SH-SY5Y (cell line): ENCODE measurements at regions not wholly inside any gene's neighbourhood (a gene's known extent, or its start where the extent isn't known, plus 50 kb on each side); places are given as distances from the start of the nearest gene placed in this dataset.

Experiments
- GATA2 ChIP-seq: IDR thresholded peaks from 2 replicates; pipeline ENCODE4 v1.6.1; 2011; ENCODE audit warnings: mild to moderate bottlenecking, low read depth, low read length
- GATA3 ChIP-seq: IDR thresholded peaks from 2 replicates; pipeline ENCODE4 v1.6.1; 2011; ENCODE audit warnings: low read depth, mild to moderate bottlenecking, low read length, moderate library complexity

DNA sequence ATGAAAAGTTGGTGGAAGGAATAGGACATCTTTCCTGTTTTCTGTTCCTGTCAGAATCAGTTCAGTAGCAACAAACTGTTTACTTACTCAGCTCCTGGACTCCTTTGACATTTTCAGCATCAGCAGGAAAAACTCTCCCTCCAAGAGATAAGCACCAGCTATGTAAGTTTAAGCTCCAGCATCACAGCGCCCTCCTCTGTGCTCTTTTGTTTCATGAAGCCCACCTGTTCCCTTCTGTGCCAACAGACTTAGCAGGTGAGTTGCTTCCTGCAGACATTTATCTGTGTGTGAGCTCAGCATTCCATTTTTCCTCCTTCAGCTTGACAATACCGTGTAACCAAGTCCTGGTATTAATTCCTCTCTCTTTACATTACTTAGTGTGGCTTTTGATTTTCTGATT lies 644.1 kb upstream of the AGA start:
- no peak for TF ChIP-seq GATA2
- TF ChIP-seq GATA3 = no peak

DNA sequence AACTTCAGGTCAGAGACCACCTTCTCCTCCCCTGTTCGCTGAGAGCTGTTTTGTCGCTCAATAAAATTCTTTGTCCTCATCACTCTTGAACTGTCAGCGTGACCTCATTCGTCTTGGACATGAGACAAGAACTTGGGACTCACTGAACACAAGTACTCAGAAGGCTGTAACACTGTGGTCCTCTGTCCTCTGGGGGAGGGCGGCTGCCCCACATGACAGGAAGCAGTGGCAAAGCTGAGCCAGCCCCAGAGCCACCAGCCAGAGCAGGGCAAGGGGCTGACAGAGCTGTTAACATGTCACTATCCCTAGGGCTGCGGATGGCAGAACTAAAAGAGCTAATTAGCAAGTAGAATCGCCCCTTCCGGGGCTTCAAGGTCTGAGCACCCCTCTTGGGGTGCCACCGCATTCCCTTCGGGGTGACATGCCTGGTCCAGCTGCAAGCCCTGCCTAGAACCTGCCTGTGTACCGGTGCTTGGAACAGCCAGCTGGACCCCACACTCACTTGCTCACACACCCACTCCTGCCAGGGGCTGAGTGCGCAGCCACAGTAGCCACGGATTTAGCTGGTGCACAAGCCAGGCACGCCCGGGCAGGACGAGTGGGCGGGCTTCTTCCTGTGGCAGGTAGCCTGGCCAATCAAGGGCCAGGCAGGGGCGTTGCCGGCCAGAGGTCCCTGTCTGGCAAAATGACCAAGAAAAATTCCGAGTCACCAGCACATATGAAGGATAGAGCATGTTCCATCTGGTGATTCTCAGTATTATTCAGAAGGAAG lies 648.6 kb upstream of the AGA start:
- no peak for TF ChIP-seq GATA3
- no peak for TF ChIP-seq GATA2

DNA sequence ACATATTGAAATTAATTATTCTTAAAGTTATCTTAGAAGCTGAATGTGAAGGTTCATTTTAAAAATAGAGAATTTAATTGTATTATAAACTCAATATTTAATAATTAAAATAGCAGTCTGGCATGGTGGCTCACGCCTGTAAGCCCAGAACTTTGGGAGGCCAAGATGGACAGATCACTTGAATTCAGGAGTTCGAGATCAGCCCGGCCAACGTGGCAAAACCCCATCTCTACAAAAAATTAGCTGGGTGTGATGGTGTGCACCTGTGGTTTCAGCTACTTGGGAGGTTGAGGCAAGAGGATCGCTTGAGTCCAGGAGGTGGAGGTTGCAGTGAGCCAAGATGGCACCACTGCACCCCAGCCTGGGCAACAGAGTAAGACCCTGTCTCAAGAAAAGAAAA lies 659.9 kb upstream of the AGA start:
- no peak for TF ChIP-seq GATA3
- TF ChIP-seq GATA2 = no peak

DNA sequence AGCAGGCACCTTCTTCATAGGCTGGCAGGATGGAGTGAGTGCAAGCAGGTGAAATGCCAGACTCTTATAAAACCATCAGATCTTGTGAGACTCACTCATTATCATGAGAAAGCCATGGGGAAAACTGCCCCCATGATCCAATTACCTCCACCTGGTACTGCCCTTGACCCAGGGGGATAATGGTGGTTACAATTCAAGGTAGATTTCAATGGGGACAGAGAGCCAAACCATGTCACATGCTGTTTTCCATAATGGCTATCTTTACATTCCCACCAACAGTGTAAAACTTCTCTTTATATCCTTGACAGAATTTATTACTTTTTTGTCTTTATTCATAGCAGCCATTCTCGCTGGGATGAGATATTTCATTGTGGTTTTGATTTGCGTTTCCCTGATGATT lies 663.0 kb upstream of the AGA start:
- TF ChIP-seq GATA3 (no peak), GATA2 (no peak)

DNA sequence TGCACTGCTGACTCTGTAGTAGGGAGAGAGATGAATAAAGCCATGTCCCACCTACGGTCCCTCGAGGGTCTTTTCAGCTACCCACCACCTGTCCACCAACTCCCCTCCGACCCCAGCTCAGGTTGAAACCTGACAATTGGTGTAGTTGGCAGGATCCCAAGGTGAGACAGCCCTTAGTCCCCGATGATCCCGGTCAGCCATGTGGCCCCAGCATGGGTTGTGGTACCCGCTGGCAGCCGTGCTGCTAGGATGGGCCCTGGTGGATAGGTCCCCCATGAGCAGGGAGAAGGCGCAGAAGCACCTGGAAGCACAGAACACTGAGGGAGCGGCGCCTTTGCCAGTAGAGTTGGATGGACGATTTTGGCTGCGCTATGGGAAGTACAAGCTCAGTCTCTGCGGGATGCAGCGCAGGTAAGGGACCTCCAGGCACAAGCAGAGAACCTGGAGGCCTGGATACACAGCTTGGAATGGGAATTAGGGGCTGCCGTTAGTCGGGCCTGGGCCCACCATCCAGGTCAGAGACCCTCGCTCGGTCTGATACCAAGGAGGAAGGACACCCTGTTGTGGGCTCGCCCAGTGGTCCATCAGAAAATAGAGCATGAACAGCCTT lies 694.6 kb upstream of the AGA start:
- no peak for TF ChIP-seq GATA3
- TF ChIP-seq GATA2 = no peak

DNA sequence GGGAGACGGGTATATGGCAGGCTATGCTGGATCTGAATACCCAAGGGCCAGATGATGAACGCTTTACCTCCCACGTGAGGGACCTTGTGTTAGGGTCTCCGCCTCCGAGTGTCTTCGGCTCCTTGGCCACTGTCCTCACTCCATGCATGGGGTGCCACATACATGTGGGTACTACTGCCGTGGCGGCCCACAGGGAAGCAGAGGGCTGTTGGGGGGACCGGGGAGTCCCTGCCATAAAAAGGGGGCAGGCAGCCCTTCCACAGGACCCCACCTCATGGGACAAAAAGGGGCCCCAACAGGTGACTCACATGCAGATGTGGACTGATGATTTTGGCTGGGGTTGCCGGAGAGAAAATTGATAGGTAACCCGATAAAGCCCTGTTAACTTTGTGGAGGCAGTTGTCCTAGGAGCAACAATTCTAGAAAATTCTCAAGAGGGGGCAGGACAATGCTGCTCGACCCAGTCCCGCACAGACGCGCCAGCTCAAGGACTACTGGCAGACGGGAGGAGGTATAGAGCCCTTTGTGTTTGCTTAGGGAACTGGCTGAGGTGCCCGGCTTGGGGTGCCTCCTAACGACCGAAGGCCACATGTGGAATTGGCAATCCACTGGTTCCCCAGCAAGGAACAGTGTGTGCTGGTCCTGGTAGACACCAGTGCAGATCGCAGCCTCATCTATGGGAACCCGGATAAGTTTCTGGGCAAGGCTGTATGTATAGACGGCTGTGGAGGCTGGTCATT lies 695.7 kb upstream of the AGA start:
- TF ChIP-seq GATA2 = no peak
- TF ChIP-seq GATA3 = no peak

DNA sequence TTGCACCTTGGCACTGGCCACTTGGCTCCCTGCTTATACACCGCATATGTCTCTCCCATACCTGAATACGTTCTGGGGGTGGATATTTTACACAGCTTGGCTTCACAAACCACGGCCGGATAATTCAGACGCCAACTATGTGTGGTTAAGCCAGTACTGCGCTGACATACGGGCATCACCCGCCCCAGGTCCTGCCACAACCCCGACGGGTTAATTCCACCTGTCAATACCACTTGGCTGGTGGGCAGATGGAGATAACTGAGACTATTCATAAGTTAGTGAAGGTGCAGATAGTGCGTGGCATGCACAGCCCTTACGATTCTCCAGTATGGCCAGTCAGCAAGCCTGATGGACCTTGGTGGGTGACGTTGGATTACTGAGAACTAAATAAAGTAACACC lies 696.3 kb upstream of the AGA start:
- TF ChIP-seq GATA3 (no peak), GATA2 (no peak)

DNA sequence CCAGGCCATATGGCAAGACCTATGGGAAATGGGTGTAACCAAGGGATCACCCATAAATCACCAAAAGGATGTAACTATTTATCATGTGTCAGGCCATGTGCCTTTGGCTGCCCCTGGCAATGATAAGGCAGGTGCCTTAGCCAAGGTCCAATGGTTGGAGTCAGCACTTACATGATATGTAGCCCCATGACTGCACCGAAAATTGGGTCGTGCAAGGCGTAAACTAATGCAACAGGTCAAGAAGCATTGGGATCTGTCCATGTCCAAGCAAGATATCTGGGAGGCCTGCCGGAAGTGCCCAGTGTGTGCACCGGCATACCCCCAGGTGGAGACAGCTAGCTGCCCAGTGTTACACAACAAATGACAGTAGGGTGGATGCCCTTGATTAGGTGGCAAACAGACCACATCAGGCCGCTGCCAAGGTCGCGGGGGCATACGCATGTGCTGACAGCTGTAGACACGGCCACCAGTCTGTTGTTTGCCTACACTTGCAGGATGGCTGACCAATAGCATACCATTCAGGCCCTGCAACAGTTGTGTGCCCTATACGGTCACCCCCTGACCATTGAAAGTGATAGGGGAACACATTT lies 698.2 kb upstream of the AGA start:
- TF ChIP-seq GATA3 (no peak), GATA2 (no peak)

DNA sequence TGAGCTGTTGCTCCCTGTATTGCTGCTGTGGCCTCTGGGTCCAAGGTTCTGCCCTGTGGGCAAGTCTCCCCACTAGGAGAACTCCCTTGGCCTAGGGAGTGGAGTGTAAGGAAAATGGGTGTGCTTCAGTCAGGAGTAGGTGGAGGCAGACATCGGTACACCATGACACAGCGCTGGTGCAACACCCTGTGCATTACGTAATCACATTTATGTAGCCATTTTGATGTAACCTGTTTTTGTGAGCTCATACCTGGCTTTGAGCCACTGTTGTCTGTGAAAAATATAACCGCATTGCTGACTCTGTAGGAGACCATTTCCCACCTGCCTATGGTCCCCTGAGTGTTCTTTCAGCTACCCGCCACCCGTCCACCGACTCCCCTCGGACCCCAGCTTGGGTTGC lies 700.5 kb upstream of the AGA start:
- no peak for TF ChIP-seq GATA2
- no peak for TF ChIP-seq GATA3

DNA sequence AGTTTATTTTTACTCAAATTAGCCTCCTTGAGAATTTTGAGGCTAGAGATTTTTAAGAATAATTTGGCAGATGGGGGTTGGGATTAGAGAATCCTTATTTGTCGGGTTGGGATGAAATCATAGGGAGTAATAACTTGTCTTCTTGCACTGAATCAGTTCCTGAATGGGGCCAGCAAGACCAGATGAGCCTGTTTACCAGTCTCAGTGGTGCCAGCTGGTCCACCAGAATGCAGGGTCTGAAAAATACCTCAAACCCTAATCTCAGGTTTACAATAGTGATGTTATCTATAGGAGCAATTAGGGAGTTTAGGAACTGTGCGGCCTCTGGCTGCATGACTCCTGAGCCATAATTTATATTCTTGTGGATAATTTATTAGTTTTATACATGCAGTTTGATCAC lies 705.9 kb upstream of the AGA start:
- TF ChIP-seq GATA2 (no peak), GATA3 (no peak)

DNA sequence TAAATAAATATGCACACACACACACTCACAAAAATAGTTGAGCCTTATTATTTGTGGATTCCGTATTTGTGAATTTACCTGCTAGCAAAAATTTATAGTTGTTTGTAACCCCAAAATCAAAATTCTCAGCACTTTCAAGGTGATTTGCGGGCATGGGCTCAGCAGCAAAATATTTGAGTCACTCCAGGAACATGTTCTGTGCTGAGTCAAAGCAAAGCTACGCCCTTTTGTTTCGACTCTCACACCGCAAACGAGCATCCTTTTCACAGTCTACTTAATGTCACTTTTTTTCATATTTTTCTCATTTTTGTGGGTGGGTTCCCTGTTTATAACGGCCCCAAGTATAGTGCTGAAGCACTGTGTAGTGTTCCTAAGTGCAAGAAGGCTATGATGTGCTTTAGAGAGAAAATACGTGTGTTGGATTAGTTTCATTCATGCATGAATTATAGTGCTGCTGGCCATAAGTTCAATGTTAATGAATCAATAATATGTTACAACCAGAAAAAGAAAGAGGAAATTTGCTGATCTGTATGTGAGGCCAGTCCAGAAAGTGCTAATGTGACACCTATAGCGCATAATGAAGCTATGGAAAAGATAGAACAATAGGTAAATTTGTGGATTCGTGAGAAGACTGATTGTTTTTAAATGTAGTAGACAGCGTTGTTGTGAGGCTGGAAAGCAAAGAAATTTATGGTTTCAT lies 723.2 kb upstream of the AGA start:
- no peak for TF ChIP-seq GATA3
- no peak for TF ChIP-seq GATA2

DNA sequence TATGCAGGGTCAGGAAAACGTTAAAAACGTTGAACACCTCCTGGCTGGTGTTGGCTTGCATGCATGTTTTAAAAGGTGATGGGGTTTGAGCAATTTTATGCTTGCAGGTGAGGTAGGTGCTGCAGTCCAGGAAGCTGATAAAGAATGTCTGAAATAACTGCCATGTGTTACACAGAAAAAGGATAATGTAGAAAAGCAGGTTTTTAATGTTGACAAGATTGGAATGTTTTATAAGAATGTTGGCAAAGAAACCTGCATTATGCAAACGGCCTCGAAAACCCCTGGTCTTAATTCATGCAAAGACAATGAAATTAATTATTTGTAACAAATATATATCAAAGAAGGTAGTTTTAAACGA lies 723.7 kb upstream of the AGA start:
- TF ChIP-seq GATA2 = no peak
- no peak for TF ChIP-seq GATA3

DNA sequence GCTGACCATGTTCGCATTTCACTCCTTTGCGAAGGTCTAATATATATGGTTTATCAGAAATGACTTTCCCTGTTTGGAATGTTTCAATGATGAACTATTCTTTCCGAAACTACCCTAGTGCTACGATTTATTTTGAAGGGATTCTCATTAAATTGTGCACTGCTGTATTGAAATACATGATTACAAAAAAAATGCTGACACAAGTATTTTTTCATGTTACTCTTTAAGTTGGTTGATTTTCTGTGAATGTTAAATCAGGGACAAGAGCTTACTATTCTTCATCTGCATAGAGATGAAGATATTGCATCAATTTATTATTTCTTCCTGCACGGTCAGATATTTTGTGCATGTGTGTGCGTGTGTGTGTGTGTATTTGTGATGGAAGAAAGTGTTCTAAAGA lies 731.5 kb upstream of the AGA start:
- TF ChIP-seq GATA2 = no peak
- TF ChIP-seq GATA3 = no peak

DNA sequence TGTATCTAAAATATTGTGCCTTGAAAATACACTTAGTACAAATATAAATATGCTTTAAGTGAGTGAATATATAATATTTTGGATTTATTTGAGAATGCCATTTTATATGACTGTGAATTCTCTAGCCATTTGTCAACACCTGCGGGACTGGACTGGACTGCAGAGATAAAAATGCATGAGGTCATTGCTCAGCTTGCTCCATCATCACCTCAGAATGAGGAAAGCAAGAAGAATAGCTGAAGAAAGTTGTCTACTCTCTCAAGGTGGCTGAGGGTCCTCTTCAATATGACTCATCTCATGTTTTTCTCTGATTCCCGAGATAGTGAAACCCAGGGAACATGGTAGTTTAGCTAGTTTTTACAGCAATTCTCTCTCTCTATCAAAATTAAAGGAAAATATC lies 732.5 kb upstream of the AGA start:
- TF ChIP-seq GATA3 (no peak), GATA2 (no peak)
